Lower leg skin (tissue), 4 donors: ENCODE measurements at regions not wholly inside any gene's neighbourhood (a gene's known extent, or its start where the extent isn't known, plus 50 kb on each side); places are given as distances from the start of the nearest gene placed in this dataset.
"Not testable (repeated sequence)": the region's sequence is repeated elsewhere in the genome, so short reads cannot be mapped to it uniquely, and the experiment has no call there.

Experiments
- DNase-seq, 2 donors: peaks; one replicate each; pipeline ENCODE4 v3.0.0-alpha.2; 2019; ENCODE audit warnings: low spot score in 2 of 2
- H3K4me3 ChIP-seq: fragments of 200-600 bp; sonication (generic); 2 replicates; pipeline ENCODE4 v1.5.1; 2017; ENCODE audit warnings: mild to moderate bottlenecking, low read depth; ENCODE audit not compliant: poor library complexity, severe bottlenecking
- POLR2A ChIP-seq, 2 donors: fragments of 450-650 bp; IDR thresholded peaks; one replicate each; pipeline ENCODE4 v1.6.1; 2016 to 2017; ENCODE audit warnings: antibody characterized with exemption in 2 of 2, mild to moderate bottlenecking in 1 of 2, moderate library complexity in 1 of 2
- WGBS, 2 donors: methylation state at CpG; one replicate each; pipeline ENCODE4 v1.1.5; 2018; 5-methylcytosine and 5-hydroxymethylcytosine counted together
- intact Hi-C: fragments of 100-400 bp; cut with DNase I; formaldehyde crosslinking; loops from one replicate; pipeline ENCODE4 v1.15.0; 2023; ENCODE audit warnings: low total_unique reads
- TF ChIP-seq, protein P1 (sequence below), 3 donors: fragments of 450-650 bp; IDR thresholded peaks; one replicate each; pipeline ENCODE4 v1.5.1; 2016; ENCODE audit warnings: antibody characterized with exemption in 3 of 3, mild to moderate bottlenecking in 3 of 3, moderate library complexity in 2 of 3

DNA sequence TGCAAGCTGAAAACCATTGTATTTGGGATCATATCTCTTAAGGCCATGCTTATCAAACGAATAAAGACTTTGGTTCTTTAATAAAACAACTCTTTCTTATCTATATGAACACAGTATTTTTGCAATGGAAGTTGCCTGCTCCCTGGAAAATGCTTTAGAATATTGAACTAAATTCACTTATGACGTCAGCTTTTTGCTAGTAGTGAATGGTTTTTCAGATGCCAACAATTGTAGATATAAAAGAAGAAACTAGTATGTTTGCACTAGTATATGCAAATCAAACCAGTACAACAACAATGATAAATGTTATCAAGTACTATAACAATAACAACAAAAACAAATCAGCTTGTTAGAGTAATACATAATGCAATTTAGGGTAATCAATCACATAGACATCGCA, 1462.9 kb downstream of the SUCLG1 start:
- no peak for TF ChIP-seq POLR2A (IDR thresholded peaks at IDR 0.05)
- TF ChIP-seq, protein P1, sequence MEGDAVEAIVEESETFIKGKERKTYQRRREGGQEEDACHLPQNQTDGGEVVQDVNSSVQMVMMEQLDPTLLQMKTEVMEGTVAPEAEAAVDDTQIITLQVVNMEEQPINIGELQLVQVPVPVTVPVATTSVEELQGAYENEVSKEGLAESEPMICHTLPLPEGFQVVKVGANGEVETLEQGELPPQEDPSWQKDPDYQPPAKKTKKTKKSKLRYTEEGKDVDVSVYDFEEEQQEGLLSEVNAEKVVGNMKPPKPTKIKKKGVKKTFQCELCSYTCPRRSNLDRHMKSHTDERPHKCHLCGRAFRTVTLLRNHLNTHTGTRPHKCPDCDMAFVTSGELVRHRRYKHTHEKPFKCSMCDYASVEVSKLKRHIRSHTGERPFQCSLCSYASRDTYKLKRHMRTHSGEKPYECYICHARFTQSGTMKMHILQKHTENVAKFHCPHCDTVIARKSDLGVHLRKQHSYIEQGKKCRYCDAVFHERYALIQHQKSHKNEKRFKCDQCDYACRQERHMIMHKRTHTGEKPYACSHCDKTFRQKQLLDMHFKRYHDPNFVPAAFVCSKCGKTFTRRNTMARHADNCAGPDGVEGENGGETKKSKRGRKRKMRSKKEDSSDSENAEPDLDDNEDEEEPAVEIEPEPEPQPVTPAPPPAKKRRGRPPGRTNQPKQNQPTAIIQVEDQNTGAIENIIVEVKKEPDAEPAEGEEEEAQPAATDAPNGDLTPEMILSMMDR (IDR thresholded peaks at IDR 0.05), result no peak

DNA sequence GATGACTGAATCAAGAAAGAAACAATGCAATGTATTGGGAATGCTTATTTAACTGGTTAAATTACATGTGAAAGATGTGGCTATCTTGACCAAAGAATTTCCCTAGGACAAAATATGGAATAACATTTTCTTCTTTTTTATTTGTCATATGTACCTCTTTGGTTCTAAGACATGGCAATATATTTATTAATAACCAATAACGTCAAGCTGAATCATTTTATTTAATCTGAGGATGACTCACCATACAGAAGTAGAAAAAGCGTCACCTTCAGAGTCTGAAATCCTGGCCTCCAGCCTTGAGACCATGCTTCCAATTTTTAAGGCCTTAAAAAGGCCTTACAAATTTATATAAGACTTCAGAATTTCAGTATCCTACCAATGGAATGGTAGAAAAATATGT, 1464.9 kb downstream of the SUCLG1 start:
- intact Hi-C loops, result no loop called here
- H3K4me3 ChIP-seq, result no peak overlapping the region
- no peak for DNase-seq
- 50 to 63% methylated on average over 2 of the region's 2 CpGs for WGBS, 2 donors
- no peak for TF ChIP-seq POLR2A (IDR thresholded peaks at IDR 0.05)
- TF ChIP-seq, protein P1 (IDR thresholded peaks at IDR 0.05), result no peak

More for the DNA sequence above, 1462.9 kb downstream of the SUCLG1 start:
- no peak overlapping the region for H3K4me3 ChIP-seq
- intact Hi-C loops, result no loop called here
- WGBS, 2 donors, result 76 to 84% methylated on average over 3 of the region's 3 CpGs
- DNase-seq, result no peak

DNA sequence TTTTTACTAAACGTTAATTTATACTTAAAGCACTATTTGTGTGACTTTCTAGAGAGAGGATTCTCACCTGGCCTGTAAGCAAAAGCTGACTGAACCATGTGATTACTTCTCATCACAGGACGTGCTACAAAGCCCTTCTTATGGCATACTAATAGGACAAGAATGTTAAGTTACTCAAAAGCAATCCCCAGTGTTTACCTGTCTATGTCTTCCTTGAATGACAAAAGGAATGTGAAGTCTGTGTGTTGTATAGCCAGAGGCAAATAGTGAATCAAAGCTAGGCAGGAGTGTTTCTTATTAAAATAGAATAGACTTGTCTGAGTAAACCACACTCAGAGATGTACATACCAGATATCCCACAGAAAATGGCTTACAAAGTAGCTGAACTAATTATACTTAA, 1465.5 kb downstream of the SUCLG1 start:
- 31 to 33% methylated on average over 2 of the region's 2 CpGs for WGBS, 2 donors
- TF ChIP-seq, protein P1 (IDR thresholded peaks at IDR 0.05), result no peak
- no peak for TF ChIP-seq POLR2A (IDR thresholded peaks at IDR 0.05)
- intact Hi-C loops, result no loop called here

DNA sequence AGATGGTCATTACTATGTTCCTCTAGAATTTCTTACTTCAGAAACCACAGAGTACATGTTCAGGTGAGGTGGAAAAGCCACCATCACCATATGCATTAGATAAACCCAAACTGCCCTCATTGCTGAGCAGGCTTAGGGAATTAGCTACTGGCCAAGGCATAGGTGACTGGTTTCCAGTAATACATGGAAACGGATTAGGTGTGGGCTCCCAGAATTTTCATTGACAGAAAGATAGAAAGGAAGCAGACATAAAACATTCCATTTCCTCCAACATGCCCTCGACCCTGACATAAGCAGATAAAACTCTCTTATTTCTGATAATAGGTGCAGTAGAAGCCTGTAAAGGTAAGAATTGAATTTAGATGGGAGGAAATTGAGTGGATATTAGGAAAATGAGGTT, 1466.1 kb downstream of the SUCLG1 start:
- no peak overlapping the region for H3K4me3 ChIP-seq
- DNase-seq, result no peak
- intact Hi-C loops, result no loop called here
- 58 to 61% methylated on average over 2 of the region's 2 CpGs for WGBS, 2 donors
- no peak for TF ChIP-seq POLR2A (IDR thresholded peaks at IDR 0.05)
- TF ChIP-seq, protein P1 (IDR thresholded peaks at IDR 0.05), result no peak

More for the DNA sequence above, 1465.5 kb downstream of the SUCLG1 start:
- no peak overlapping the region for H3K4me3 ChIP-seq
- no peak for DNase-seq

DNA sequence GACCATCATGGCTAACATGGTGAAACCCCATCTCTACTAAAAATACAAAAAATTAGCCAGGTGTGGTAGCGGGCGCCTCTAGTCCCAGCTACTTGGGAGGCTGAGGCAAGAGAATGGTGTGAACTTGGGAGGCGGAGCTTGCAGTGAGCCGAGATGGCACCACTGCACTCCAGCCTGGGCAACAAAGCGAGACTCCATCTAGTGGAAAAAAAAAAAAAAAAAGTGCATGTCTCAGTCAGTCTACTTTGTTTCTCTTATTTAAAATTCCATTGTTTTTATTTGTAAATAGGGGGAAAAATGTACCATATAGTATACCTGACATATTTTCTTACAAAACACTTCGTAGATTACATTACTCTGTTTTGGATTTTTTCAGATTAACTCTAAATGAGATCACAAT, 1471.4 kb downstream of the SUCLG1 start:
- 89 to 92% methylated on average over 6 of the region's 6 CpGs for WGBS, 2 donors
- intact Hi-C loops, result not testable (repeated sequence)

DNA sequence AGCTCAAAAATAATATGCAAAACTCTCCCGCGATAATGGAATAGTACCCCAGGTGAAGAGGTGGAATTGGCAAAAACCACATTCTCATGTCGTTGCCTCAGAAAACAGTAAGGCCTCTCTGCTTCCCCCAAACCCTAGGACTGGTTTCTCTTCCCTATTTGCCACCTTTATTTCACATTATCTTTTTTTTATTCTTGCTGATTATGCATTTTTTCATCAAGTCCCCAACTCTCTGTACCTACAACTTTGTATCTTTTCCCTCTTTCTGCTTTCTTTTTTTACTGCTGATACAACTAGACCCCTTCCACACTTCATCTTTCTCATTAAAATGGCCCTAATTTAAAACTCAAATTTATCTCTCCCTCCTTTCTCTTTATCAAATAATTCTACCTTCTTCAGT, 1472.2 kb downstream of the SUCLG1 start:
- TF ChIP-seq POLR2A (IDR thresholded peaks at IDR 0.05), result no peak
- WGBS, 2 donors, result 91 to 92% methylated on average over 3 of the region's 3 CpGs
- no peak for DNase-seq
- H3K4me3 ChIP-seq, result no peak overlapping the region
- intact Hi-C loops, result no loop called here

More for the DNA sequence above, 1471.4 kb downstream of the SUCLG1 start:
- not testable (repeated sequence) for DNase-seq, H3K4me3 ChIP-seq

DNA sequence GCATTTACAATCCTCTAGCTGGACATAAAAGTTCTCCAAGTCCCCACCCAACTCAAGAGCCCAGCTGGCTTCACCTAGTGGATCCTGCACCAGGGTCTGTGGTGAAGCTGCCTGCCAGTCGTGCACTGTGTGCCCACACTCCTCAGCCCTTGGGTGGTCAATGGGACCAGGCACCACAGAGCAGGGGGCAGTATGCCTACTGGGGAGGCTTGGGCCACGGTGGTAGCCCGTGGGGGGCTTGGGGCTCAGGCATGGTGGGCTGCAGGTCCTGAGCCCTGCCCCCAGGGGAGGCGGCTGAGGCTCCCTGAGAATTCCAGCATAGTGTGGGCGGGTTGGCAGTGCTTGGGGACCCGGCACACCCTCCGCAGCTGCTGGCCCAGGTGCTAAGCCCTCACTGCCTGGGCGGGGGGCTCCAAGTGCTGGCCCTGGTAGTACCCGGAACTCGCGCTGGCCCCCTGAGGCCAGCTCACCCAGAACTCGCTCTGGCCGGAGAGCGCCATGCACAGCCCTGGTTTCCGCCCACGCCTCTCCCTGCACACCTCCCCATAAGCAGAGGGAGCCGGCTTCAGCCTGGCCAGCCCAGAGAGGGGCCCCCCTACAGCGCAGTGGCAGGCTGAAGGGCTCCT, 1473.4 kb downstream of the SUCLG1 start:
- no peak for DNase-seq
- WGBS, 2 donors, result 95 to 98% methylated on average over 9 to 13 of the region's 18 CpGs
- intact Hi-C loops, result no loop called here
- TF ChIP-seq, protein P1 (IDR thresholded peaks at IDR 0.05), result no peak
- TF ChIP-seq POLR2A (IDR thresholded peaks at IDR 0.05), result no peak
- no peak overlapping the region for H3K4me3 ChIP-seq
